ENCODE measurements at regions not wholly inside any gene's neighbourhood (a gene's known extent, or its start where the extent isn't known, plus 50 kb on each side); places are given as distances from the start of the nearest gene placed in this dataset.

DNA sequence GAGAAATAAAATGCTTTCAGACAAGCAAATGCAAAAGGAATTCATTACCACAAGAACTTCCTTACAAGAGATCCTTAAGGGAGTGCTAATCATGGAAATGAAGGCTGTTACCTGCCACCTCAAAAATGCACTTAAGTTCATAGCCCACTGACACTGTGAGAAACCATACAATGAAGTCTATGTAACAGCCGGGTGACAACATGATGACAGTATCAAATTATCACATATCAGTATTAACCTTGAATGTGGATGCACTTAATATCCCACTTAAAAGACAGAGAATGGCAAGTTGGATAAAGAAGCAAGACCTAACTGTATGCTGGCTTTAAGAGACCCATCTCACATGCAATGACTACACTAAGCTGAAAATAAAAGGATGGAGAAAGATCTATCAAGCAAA lies 403.4 kb upstream of the MC4R start:
- no peak for DNase-seq

GRCh38 chr18:60784161-60784560 lies 411.6 kb upstream of the MC4R start:
- DNase-seq = no peak

GRCh38 chr18:60794802-60795201 lies 422.2 kb upstream of the MC4R start:
- no peak for DNase-seq

GRCh38 chr18:60804415-60804814 lies 431.8 kb upstream of the MC4R start:
- no peak for DNase-seq

DNA sequence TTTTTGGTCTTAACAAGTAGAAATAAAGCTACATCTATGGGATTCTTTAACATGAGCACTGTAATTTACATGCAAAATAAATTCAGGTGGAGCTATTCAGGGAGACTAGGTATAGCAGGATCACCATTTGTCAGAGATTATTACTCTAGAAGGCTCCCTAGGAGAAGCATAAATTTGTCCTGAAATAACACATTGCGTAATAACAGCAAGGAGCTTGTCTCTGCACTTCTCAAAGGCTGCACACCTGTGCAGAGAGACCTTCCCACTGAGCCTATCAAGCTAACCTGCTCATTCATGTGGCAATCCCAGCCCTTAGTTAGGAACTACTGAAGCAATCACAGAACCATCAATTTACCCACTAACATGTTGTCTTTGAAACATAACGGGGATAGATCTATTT lies 437.4 kb upstream of the MC4R start:
- no peak for DNase-seq

- no peak for DNase-seq
Observed at GRCh38 chr18:60812921-60813320, 440.3 kb upstream of the MC4R start.

- DNase-seq = no peak
Observed at GRCh38 chr18:60826346-60826745, 453.8 kb upstream of the MC4R start.

GRCh38 chr18:60831971-60832370 lies 459.4 kb upstream of the MC4R start:
- DNase-seq = no peak

- DNase-seq = no peak
Observed at GRCh38 chr18:60838677-60839076, 466.1 kb upstream of the MC4R start.

DNA sequence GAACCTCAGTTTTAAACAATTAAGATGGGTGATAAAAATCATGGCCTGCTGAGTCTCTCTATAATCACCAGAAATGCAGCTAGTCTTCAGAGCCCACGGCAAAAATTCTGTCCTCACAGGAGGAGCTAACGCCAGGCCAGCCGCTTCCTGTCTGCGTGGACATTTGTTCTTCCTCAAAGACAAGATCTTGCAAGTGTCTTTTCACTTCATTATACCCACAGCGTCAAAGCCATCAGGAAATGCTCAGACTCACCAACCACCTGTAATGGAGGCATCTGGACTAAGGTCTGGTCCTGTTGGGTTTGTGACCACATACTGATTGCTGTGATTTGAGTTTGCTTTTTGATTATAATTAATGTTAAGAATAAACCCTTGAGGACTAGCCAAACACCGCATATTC lies 473.8 kb upstream of the MC4R start:
- DNase-seq = no peak

DNA sequence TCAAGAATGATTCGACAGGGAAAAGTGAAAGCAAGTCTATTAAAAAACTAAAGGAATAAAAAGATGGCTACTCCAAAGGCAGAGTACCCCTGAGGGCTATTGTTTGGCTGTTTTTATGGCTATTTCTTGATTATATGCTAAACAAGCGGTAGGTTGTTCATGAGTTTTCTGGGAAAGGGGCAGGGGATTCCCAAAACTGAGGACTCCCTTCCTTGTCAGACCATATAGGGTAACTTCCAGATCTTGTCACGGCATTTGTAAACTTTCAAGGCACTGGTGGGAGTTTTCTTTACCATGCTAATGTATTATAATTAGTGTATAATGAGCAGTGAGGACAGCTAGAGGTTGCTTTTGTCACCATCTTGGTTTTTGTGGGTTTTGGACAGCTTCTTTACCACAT lies 474.9 kb upstream of the MC4R start:
- DNase-seq = no peak

GRCh38 chr18:60861575-60861974 lies 471.7 kb upstream of the CDH20 start:
- no peak for DNase-seq

DNA sequence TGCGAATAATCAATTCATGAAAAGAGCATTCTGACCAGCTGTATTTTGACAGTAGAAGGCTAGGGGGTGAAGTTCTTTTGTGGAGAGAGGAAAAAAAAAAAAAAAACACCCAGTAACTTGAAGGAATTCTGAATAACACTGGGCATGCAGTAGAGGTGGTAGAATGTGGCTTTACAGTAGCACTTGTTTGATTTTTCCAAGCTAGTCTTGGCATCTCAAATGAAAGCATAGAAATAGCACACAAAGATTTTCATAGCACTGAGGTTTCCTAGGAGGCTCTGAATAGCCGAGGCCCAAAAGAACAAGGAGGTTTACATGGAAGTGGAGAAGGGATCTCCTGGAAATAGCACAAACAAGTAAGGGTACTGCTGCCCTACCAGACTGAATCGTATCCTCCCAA lies 470.2 kb upstream of the CDH20 start:
- no peak for DNase-seq

GRCh38 chr18:60865801-60866200 lies 467.4 kb upstream of the CDH20 start:
- DNase-seq = no peak

GRCh38 chr18:60870261-60871153 lies 462.7 kb upstream of the CDH20 start:
- no peak for DNase-seq

- DNase-seq = no peak
Observed at GRCh38 chr18:60872434-60872833, 460.8 kb upstream of the CDH20 start.

- no peak for DNase-seq
Observed at GRCh38 chr18:60873708-60874107, 459.5 kb upstream of the CDH20 start.

DNA sequence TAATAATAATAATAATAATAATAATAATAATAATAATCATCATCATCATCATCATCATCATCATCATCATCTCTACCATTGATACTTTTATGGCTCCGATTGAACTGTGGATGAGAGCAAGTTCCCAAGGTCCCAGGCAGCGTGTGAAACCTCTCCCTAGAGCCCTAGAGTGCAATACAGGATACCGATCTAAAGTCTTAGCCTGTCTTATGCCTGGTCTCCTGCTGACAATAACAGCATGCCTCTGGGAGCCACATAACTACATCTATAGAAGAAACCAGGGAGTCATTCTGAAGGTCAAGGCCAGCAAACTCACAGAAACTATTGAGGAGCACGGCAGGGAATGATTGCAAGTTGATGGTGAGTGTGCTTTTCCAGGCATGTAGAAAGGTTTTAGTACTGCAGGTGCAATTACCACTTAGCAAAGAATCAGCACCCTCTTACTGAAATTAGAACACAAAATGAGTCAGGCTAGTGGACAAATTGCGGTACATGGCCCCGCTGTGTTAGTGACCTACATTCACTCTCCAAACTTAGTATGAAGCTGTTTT lies 457.2 kb upstream of the CDH20 start:
- DNase-seq = no peak

- no peak for DNase-seq
Observed at GRCh38 chr18:60880184-60880583, 453.0 kb upstream of the CDH20 start.

- DNase-seq = no peak
Observed at GRCh38 chr18:60883587-60883986, 449.6 kb upstream of the CDH20 start.

- no peak for DNase-seq
Observed at GRCh38 chr18:60888071-60888624, 445.1 kb upstream of the CDH20 start.

GRCh38 chr18:60889442-60889841 lies 443.8 kb upstream of the CDH20 start:
- no peak for DNase-seq

DNA sequence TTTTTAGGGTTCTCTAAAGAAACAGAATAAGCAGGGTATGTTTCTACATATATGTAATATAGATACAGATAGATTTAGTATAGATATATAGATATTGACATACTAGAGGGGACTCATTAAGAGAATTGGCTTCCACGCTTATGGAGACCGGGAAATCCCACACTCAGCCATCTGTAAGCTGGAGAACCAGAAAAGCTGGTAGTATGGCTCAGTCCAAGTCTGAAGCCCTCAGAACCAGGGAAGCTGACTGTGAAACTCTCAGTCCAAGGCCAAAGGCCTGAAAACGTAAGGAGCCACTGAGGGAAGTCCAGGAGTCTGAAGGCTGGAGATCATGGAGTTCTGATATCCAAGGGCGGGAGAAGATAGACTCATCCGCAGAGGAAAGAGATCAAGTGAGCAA lies 441.3 kb upstream of the CDH20 start:
- DNase-seq = no peak

All from anterior cingulate cortex (tissue), 58 donors.